H9 (cell line): ENCODE measurements at regions not wholly inside any gene's neighbourhood (a gene's known extent, or its start where the extent isn't known, plus 50 kb on each side); places are given as distances from the start of the nearest gene placed in this dataset.

ENCODE experiments used
- DNase-seq: peaks from one replicate; pipeline ENCODE4 v3.0.0-alpha.2; 2017
- H2AFZ ChIP-seq: one replicate; pipeline ENCODE4 v1.6.1; 2013; ENCODE audit warnings: mild to moderate bottlenecking, low read length, control low read depth, moderate library complexity
- H2AK5ac ChIP-seq: 2 replicates; pipeline ENCODE4 v1.6.1; 2013; ENCODE audit warnings: low read length, control low read depth, mixed read lengths; ENCODE audit not compliant: insufficient read length
- H2BK120ac ChIP-seq: one replicate; pipeline ENCODE4 v1.6.1; 2013; ENCODE audit warnings: low read depth, mild to moderate bottlenecking, low read length, control low read depth, inconsistent platforms; ENCODE audit not compliant: poor library complexity, severe bottlenecking
- H2BK12ac ChIP-seq: 2 replicates; pipeline ENCODE4 v1.6.1; 2013; ENCODE audit warnings: low read length, control low read depth, mixed read lengths, low read depth; ENCODE audit not compliant: insufficient read length
- H2BK15ac ChIP-seq: 2 replicates; pipeline ENCODE4 v1.6.1; 2013; ENCODE audit warnings: low read depth, low read length, control low read depth
- H2BK20ac ChIP-seq: one replicate; pipeline ENCODE4 v1.6.1; 2013; ENCODE audit warnings: low read depth, mild to moderate bottlenecking, low read length, control low read depth, inconsistent platforms; ENCODE audit not compliant: poor library complexity, severe bottlenecking
- H2BK5ac ChIP-seq: 2 replicates; pipeline ENCODE4 v1.6.1; 2013; ENCODE audit warnings: low read length, control low read depth, mixed read lengths; ENCODE audit not compliant: insufficient read length
- H3K14ac ChIP-seq: 2 replicates; pipeline ENCODE4 v1.6.1; 2013; ENCODE audit warnings: low read length, control low read depth; ENCODE audit not compliant: insufficient read depth
- H3K18ac ChIP-seq: 2 replicates; pipeline ENCODE4 v1.6.1; 2013; ENCODE audit warnings: low read depth, mild to moderate bottlenecking, mixed read lengths, low read length, control low read depth; ENCODE audit not compliant: insufficient read length
- H3K23ac ChIP-seq: 2 replicates; pipeline ENCODE4 v1.6.1; 2013; ENCODE audit warnings: low read length, control low read depth, mixed read lengths, low read depth; ENCODE audit not compliant: insufficient read length
- H3K23me2 ChIP-seq: 2 replicates; pipeline ENCODE4 v1.6.1; 2013; ENCODE audit warnings: low read depth, mild to moderate bottlenecking, mixed read lengths, low read length, control low read depth; ENCODE audit not compliant: insufficient read length, poor library complexity, severe bottlenecking
- H3K27ac ChIP-seq: 2 replicates; pipeline ENCODE4 v1.5.1; 2013; ENCODE audit warnings: low read length, control low read depth, mixed read lengths, low read depth; ENCODE audit not compliant: insufficient read length
- H3K27me3 ChIP-seq: 2 replicates; pipeline ENCODE4 v1.6.1; 2013; ENCODE audit warnings: low read length, control low read depth, inconsistent platforms; ENCODE audit not compliant: insufficient read depth
- H3K4ac ChIP-seq: 2 replicates; pipeline ENCODE4 v1.6.1; 2013; ENCODE audit warnings: low read depth, mild to moderate bottlenecking, control low read depth, inconsistent platforms, low read length, moderate library complexity
- H3K4me1 ChIP-seq: 2 replicates; pipeline ENCODE4 v1.6.1; 2013; ENCODE audit warnings: low read length, control low read depth, inconsistent platforms; ENCODE audit not compliant: insufficient read depth
- H3K4me2 ChIP-seq: 2 replicates; pipeline ENCODE4 v1.6.1; 2013; ENCODE audit warnings: low read length, control low read depth, mixed read lengths; ENCODE audit not compliant: insufficient read length, insufficient read depth
- H3K56ac ChIP-seq: 2 replicates; pipeline ENCODE4 v1.6.1; 2013; ENCODE audit warnings: low read depth, mild to moderate bottlenecking, mixed read lengths, low read length, control low read depth; ENCODE audit not compliant: insufficient read length
- H3K79me1 ChIP-seq: 2 replicates; pipeline ENCODE4 v1.6.1; 2013; ENCODE audit warnings: low read depth, mild to moderate bottlenecking, moderate library complexity, low read length, control low read depth, inconsistent platforms; ENCODE audit not compliant: insufficient read depth, poor library complexity, severe bottlenecking
- H3K79me2 ChIP-seq: 2 replicates; pipeline ENCODE4 v1.6.1; 2013; ENCODE audit warnings: low read length, control low read depth, inconsistent platforms; ENCODE audit not compliant: insufficient read depth
- H3K9ac ChIP-seq: 2 replicates; pipeline ENCODE4 v1.6.1; 2013; ENCODE audit warnings: low read length, control low read depth, mixed read lengths; ENCODE audit not compliant: insufficient read length; ENCODE audit errors: extremely low read depth
- H3K9me3 ChIP-seq: one replicate; pipeline ENCODE4 v1.6.1; 2013; ENCODE audit warnings: low read depth, low read length, inconsistent platforms; ENCODE audit not compliant: control insufficient read depth
- H3T11ph ChIP-seq: one replicate; pipeline ENCODE4 v1.6.1; 2013; ENCODE audit warnings: mild to moderate bottlenecking, low read length, control low read depth, inconsistent platforms
- H4K20me1 ChIP-seq: one replicate; pipeline ENCODE4 v1.6.1; 2013; ENCODE audit not compliant: control insufficient read depth, insufficient read length, insufficient read depth
- H4K5ac ChIP-seq: 2 replicates; pipeline ENCODE4 v1.6.1; 2013; ENCODE audit warnings: low read depth, mild to moderate bottlenecking, mixed read lengths, low read length, control low read depth; ENCODE audit not compliant: insufficient read length
- H4K8ac ChIP-seq: replicated peaks from 2 replicates; pipeline ENCODE4 v1.6.1; 2013; ENCODE audit warnings: low read length, control low read depth, mixed read lengths, low read depth; ENCODE audit not compliant: insufficient read length
- H4K91ac ChIP-seq: 2 replicates; pipeline ENCODE4 v1.6.1; 2013; ENCODE audit warnings: low read depth, mild to moderate bottlenecking, moderate library complexity, mixed read lengths, low read length, control low read depth; ENCODE audit not compliant: insufficient read length
- H3K27ac Mint-ChIP-seq, 3 experiments: 2 replicates in 2 of 3; 3 replicates in 1 of 3; pipeline ENCODE4 v1.8.0; 2020 to 2021; ENCODE audit warnings: mixed read lengths in 3 of 3, mild to moderate bottlenecking in 1 of 3, moderate library complexity in 1 of 3
- H3K27me3 Mint-ChIP-seq: 2 replicates; pipeline ENCODE4 v1.8.0; 2021; ENCODE audit warnings: low read depth, mild to moderate bottlenecking, moderate library complexity, mixed read lengths
- H3K36me3 Mint-ChIP-seq, 3 experiments: 2 replicates in 2 of 3; 3 replicates in 1 of 3; pipeline ENCODE4 v1.8.0; 2020 to 2021; ENCODE audit warnings: low read depth in 3 of 3, mixed read lengths in 3 of 3; ENCODE audit not compliant: insufficient read depth in 1 of 3
- H3K4me1 Mint-ChIP-seq, 2 experiments: 2 replicates each; pipeline ENCODE4 v1.8.0; 2020; ENCODE audit warnings: mixed read lengths in 2 of 2
- H3K4me3 Mint-ChIP-seq, 2 experiments: 2 replicates in 1 of 2; 3 replicates in 1 of 2; pipeline ENCODE4 v1.8.0; 2020 to 2021; ENCODE audit warnings: mild to moderate bottlenecking in 2 of 2, mixed read lengths in 2 of 2, moderate library complexity in 1 of 2
- H3K9me3 Mint-ChIP-seq, 2 experiments: 2 replicates in 1 of 2; 3 replicates in 1 of 2; pipeline ENCODE4 v1.8.0; 2020; ENCODE audit warnings: mild to moderate bottlenecking in 2 of 2, mixed read lengths in 2 of 2, moderate library complexity in 1 of 2
- CTCF ChIP-seq: fragments of 200-600 bp; sonication (generic); conservative IDR thresholded peaks from 3 replicates; pipeline ENCODE4 v1.8.0; 2021; ENCODE audit warnings: antibody characterized with exemption, mild to moderate bottlenecking
- WGBS: extraction: QIAGEN DNeasy Blood & Tissue Kit; methylation state at CpG from one replicate; pipeline ENCODE4 v1.1.7; 2013; ENCODE audit warnings: missing lambda C conversion rate, low lambda C conversion rate, mixed read lengths; ENCODE audit not compliant: insufficient read length; ENCODE audit errors: extremely low coverage; 5-methylcytosine and 5-hydroxymethylcytosine counted together

- H3K18ac ChIP-seq: no peak overlapping the region
- 0 out of 5 replicates have a peak, but pooled peaks cover 0 to 1% of the 10 kb centered on the region in 2 experiments for H3K9me3 Mint-ChIP-seq
- no peak overlapping the region for H3K14ac ChIP-seq
- no peaks in the 10 kb centered on the region for H3K27me3 Mint-ChIP-seq
- no peak overlapping the region for H4K5ac ChIP-seq
- no CpG with 5 or more reads among the region's 4 CpGs for WGBS
- H3K4me3 Mint-ChIP-seq: no peak overlapping the region
- H4K8ac ChIP-seq: no peak overlapping the region
- no peak overlapping the region for H3T11ph ChIP-seq
- no peak overlapping the region for H3K9ac ChIP-seq
- no peak overlapping the region for H3K4ac ChIP-seq
- no peaks in the 10 kb centered on the region for H3K4me1 ChIP-seq
- H3K23ac ChIP-seq: no peak overlapping the region
- no peaks in the 10 kb centered on the region for H3K4me1 Mint-ChIP-seq
- no peak overlapping the region for H2BK120ac ChIP-seq
- H3K27ac Mint-ChIP-seq: no peak overlapping the region; a peak in 1 of 7 replicates
- H2AFZ ChIP-seq: no peak overlapping the region
- no peaks in the 10 kb centered on the region for H3K23me2 ChIP-seq
- no peaks in the 10 kb centered on the region for H3K27me3 ChIP-seq
- H2BK15ac ChIP-seq: no peak overlapping the region
- H4K20me1 ChIP-seq: no peaks in the 10 kb centered on the region
- no peaks in the 10 kb centered on the region for H3K79me2 ChIP-seq
- no peak overlapping the region for H3K56ac ChIP-seq
- no peak overlapping the region for H2BK12ac ChIP-seq
- no peak overlapping the region for H3K27ac ChIP-seq
- no peak for DNase-seq
- no peaks in the 10 kb centered on the region for H3K36me3 Mint-ChIP-seq
- no peak overlapping the region for H2BK20ac ChIP-seq
- H3K79me1 ChIP-seq: no peaks in the 10 kb centered on the region
- no peak overlapping the region for H4K91ac ChIP-seq
- no peak overlapping the region for H2AK5ac ChIP-seq
- H3K4me2 ChIP-seq: no peak overlapping the region
- TF ChIP-seq CTCF: no peak
- no peaks in the 10 kb centered on the region for H3K9me3 ChIP-seq
- H2BK5ac ChIP-seq: no peak overlapping the region
Measured at GRCh38 chr2:41241325-41242000, 789.6 kb upstream of the SLC8A1 start.
